ENCODE measurements at regions not wholly inside any gene's neighbourhood (a gene's known extent, or its start where the extent isn't known, plus 50 kb on each side); places are given as distances from the start of the nearest gene placed in this dataset.

GRCh38 chr15:37165395-37165794 lies 65.0 kb upstream of the MEIS2 start:
- DNase-seq (ENCODE audit: low read depth): no peak
- no peak for TF ChIP-seq CTCF (IDR thresholded peaks at IDR 0.05; ENCODE audit: insufficient read depth, low read depth, low read length)
- no peak overlapping the region for H3K4me3 ChIP-seq (ENCODE audit: low read depth, low read length)

- TF ChIP-seq CTCF (IDR thresholded peaks at IDR 0.05; ENCODE audit: insufficient read depth, low read depth, low read length): no peak
- H3K4me3 ChIP-seq (ENCODE audit: low read depth, low read length): no peak overlapping the region
Observed at GRCh38 chr15:37166402-37166801, 66.1 kb upstream of the MEIS2 start.

GRCh38 chr15:37181339-37181738 lies 81.0 kb upstream of the MEIS2 start:
- no peak for TF ChIP-seq CTCF (IDR thresholded peaks at IDR 0.05; ENCODE audit: insufficient read depth, low read depth, low read length)
- H3K4me3 ChIP-seq (ENCODE audit: low read depth, low read length): no peak overlapping the region
- no peak for DNase-seq (ENCODE audit: low read depth)

More at GRCh38 chr15:37166402-37166801, 66.1 kb upstream of the MEIS2 start:
- DNase-seq (ENCODE audit: low read depth): no peak

- DNase-seq (ENCODE audit: low read depth): no peak
- no peak overlapping the region for H3K4me3 ChIP-seq (ENCODE audit: low read depth, low read length)
- no peak for TF ChIP-seq CTCF (IDR thresholded peaks at IDR 0.05; ENCODE audit: insufficient read depth, low read depth, low read length)
Observed at GRCh38 chr15:37199545-37199944, 99.2 kb upstream of the MEIS2 start.

- no peak for TF ChIP-seq CTCF (IDR thresholded peaks at IDR 0.05; ENCODE audit: insufficient read depth, low read depth, low read length)
- DNase-seq (ENCODE audit: low read depth): no peak
- H3K4me3 ChIP-seq (ENCODE audit: low read depth, low read length): no peak overlapping the region
Observed at GRCh38 chr15:37203050-37203449, 102.7 kb upstream of the MEIS2 start.

GRCh38 chr15:37204692-37205091 lies 104.3 kb upstream of the MEIS2 start:
- peak; percentile 3 for DNase-seq (ENCODE audit: low read depth)
- no peak overlapping the region for H3K4me3 ChIP-seq (ENCODE audit: low read depth, low read length)
- no peak for TF ChIP-seq CTCF (IDR thresholded peaks at IDR 0.05; ENCODE audit: insufficient read depth, low read depth, low read length)

GRCh38 chr15:37206690-37207089 lies 106.3 kb upstream of the MEIS2 start:
- DNase-seq (ENCODE audit: low read depth): no peak
- TF ChIP-seq CTCF (IDR thresholded peaks at IDR 0.05; ENCODE audit: insufficient read depth, low read depth, low read length): no peak
- H3K4me3 ChIP-seq (ENCODE audit: low read depth, low read length): no peak overlapping the region

All from fibroblast of villous mesenchyme (primary cell).